PC-9 (cell line): ENCODE measurements at regions not wholly inside any gene's neighbourhood (a gene's known extent, or its start where the extent isn't known, plus 50 kb on each side); places are given as distances from the start of the nearest gene placed in this dataset.

ENCODE experiments used
- CTCF ChIP-seq: fragments of 200-600 bp; sonication (generic); conservative IDR thresholded peaks from 2 replicates; pipeline ENCODE4 v1.6.1; 2017; ENCODE audit warnings: mixed run types, antibody characterized with exemption, mild to moderate bottlenecking, moderate library complexity
- EZH2 ChIP-seq: fragments of 200-600 bp; sonication (generic); IDR thresholded peaks from 2 replicates; pipeline ENCODE4 v1.8.0; 2017; ENCODE audit warnings: antibody characterized with exemption, low read depth

DNA sequence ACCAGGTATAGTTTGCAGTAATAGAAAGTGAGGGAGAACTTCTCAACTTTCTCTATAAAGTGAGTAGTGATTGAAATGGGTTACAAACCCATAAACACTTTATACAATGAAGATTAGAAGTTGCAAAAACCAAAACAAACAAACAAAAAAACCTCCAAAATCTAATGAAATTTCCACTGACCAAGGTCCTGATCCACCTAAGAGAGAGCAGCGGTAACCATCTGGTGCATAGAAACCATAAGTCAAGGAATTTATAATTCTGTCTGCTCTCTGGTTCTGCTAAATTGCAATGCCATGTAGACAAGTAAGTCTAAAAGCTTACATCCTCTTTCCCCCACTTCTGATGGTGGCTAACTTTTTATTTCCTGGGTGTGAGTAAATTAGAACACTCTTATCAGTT is 463.4 kb downstream of the EFNB2 start:
- TF ChIP-seq EZH2 (no peak), CTCF (no peak)
